ENCODE measurements at regions not wholly inside any gene's neighbourhood (a gene's known extent, or its start where the extent isn't known, plus 50 kb on each side); places are given as distances from the start of the nearest gene placed in this dataset.

GRCh38 chr22:49188091-49188490 is 639.6 kb downstream of the BRD1 start:
- TF ChIP-seq POLR2AphosphoS5 (IDR thresholded peaks at IDR 0.05; ENCODE audit: borderline replicate concordance, low read depth, low read length) (no peak), EZH2 (IDR thresholded peaks at IDR 0.05) (no peak), FOXP2 (optimal IDR thresholded peaks at IDR 0.05; ENCODE audit: control extremely low read depth, extremely low read length, insufficient read depth) (no peak)
